T47D (cell line): ENCODE measurements at regions not wholly inside any gene's neighbourhood (a gene's known extent, or its start where the extent isn't known, plus 50 kb on each side); places are given as distances from the start of the nearest gene placed in this dataset.

Experiments
- DNase-seq, 2 experiments: peaks; one replicate each; pipeline versions ENCODE4 v3.0.0 to v3.0.0-alpha.2; 2011 to 2012; ENCODE audit warnings: low read depth in 1 of 2, low spot score in 1 of 2
- JUND ChIP-seq: IDR thresholded peaks from 2 replicates; pipeline ENCODE4 v1.6.1; 2012; ENCODE audit warnings: low read depth
- in situ Hi-C: cut with HindIII; loops from 2 replicates; pipeline ENCODE4 v1.10.0; 2016; ENCODE audit warnings: low sequenced_read_pairs, low pct_unique_long_range_greater_than_20kb

DNA sequence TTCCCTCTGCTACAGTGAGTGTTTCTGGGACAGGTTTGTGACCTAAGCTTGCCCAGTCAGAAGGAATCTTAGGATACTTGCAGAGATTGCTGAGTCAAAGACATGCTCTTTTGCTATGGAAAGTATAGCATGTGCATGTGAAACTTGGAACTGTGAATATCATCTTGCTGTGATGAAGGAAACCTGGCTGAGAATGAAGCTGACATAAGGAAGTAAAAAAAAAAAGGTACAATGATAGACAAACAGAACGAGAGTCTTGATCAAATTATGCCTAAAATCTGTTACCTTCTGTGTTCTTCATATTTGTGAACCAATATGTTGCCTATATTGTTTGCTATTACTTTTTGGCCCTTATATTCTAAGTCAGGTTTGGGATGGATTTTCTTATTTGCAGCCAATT is 525.7 kb downstream of the NPIPA7 start:
- DNase-seq: peak in 1 of 2 experiments; percentile 20
- in situ Hi-C loops: no loop called here
- TF ChIP-seq JUND: no peak

DNA sequence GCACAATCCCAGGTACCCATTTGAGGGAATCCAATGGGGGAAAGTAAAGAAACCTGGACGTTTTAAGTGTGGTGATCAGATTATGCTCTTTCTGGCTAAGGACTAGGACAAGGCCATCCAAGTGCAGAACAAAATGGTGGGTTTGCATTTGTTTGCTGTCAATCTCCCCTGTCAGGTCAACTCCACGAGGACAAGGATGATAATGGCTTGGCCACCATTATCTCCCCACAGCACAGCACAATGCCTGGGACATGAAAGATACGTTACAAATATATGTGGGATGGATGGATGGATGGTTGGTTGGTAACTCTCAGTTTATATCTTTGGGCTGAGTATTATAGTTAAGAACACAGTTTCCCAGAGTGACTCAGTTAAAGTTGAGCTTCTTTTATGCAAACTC is 526.9 kb downstream of the NPIPA7 start:
- DNase-seq: no peak
- in situ Hi-C loops: no loop called here
- no peak for TF ChIP-seq JUND

DNA sequence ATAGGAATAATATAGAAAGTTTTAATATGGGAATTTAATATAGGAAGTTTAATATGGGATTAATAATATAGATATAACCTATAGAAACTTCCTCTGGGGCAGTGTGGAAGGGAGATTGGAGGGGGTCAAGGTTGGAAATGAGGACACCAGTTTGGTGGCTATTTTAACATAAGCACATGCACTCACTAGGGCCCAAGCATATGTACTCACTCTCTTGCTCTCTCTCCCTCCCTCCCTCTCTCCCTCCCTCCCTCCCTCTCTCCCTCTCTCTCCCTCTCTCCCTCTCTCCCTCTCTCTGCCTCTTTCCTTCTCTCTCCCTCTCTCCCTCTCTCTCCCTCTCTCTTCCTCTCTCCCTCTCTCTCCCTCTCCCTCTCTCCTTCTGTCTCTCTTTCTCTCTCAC is 528.1 kb downstream of the NPIPA7 start:
- in situ Hi-C loops: no loop called here
- TF ChIP-seq JUND: no peak
- DNase-seq: no peak

DNA sequence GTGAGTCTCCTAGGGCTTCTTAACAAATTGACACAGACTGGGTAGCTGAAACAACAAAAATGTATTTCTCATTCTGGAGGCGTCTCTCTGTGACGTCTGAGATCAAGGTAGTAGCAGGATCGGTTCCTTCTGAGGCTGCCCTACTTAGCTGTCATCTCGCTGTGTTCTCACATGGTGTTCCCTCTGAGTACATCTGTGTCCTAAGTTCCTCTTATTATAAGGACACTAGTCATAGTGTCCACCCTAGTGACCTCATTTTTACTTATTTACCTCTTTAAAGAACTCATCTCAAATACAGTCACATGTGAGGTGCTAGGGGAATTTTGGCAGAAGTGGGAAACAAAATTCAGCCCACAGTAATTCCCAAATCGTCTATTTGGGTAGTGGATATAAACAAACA is 529.1 kb downstream of the NPIPA7 start:
- in situ Hi-C loops: no loop called here
- no peak for DNase-seq
- TF ChIP-seq JUND: no peak

DNA sequence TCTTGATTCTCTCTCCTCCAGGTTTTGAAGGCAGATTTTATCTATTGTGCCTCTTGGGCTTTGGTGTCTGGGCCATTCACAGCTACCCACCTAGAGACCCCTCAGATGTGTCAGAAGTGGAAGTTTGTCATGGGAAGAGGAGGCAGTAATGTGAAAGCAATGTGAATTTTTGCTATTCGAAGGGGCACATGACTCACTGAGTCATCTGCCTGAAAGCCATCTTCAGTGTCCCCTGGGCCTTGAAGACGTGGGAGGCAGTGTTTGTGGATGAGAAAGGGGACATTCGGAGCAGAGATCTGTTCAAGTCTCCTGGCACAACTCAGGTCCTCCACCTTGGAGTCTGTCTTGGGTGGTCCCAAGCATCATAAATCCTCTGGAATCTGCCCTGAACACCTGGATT is 530.2 kb downstream of the NPIPA7 start:
- in situ Hi-C loops: no loop called here
- DNase-seq: no peak
- no peak for TF ChIP-seq JUND

DNA sequence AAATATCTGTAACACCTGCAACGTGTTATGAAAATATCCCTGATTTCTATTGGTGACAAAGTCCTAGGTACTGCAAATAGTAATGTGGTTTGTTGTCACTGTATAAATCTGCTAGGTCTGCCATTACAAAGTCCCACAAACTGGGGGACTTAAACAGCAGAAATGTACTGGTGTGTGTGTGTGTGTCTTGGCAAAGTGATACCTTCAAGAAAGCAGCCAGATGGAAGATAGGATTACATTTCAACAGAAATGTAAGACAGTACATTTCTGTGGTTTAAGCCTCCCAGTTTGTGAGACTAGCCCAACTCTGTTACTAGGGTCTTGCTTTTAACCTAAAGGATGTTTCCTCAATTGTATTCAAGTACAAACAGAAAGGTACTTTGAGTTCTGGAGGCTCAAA is 531.7 kb downstream of the NPIPA7 start:
- in situ Hi-C loops: no loop called here
- peak in 1 of 2 experiments; percentile 83 for DNase-seq
- TF ChIP-seq JUND: no peak

DNA sequence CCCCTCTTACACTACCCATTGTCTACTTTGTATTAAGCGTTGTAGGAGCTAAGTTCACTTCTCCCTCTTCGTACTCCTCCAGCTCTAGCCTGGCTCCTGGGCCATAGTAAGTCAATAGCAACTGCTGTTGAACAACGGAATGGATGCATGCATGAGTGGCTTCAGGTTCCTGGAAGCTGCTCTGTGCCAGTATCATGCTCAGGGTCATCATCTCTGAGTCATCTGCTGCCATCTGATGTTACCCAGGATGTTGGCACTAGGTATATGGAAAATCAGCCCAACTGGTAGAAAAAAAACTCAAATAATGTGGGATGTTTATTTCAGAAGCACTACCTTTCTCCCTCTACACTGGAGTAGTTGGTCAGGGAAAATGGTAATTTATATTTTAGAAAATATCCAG is 536.8 kb downstream of the NPIPA7 start:
- in situ Hi-C loops: no loop called here
- no peak for DNase-seq
- no peak for TF ChIP-seq JUND

DNA sequence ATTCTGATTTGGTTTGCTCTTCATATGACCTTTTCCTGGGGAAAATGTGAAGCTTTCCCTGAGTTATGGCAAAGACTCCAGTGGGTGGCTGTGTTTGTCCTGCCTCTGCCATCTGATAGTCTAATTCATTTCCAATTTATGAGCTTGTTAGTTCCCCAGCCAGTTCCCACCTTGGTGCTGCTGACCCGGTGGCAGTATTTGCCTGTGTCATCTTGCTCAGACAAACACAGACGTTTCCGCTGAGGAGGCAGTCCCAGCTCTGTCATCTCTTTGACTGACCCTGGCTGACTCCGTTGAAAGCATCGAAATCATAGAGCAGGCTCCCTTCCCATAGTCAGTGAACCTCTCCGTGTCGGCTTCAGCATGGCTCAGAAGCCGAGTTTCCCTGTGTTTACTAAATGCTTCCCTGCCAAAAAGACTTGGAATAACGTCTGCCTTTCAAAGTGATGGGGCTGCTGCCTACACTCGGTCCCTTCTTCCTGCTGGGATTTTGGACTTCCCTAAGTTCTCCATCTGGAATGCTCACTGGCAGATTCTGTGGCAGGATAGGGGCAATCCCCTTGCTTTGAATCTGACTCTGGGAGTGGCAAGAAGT is 538.3 kb downstream of the NPIPA7 start:
- TF ChIP-seq JUND: no peak
- DNase-seq: peak in 1 of 2 experiments; percentile 55
- in situ Hi-C loops: no loop called here

DNA sequence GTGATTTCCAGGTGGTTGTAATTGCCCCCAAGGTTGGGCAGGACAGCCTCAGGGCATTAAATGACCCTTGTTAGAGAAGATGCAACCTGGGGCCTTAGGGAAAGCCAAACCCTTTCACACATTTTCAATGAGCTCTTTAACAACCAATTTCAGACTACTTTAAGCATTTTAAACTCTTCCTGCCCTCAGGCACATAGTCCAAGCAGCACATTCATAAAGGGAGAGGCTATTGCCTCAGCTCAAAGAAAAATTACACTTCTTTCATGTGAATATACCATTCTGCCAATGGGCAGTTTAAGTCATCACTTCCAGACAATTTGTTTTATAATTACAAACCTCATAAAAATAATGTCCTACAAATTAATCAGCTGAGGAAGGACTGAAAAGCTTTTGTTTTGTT is 544.5 kb downstream of the NPIPA7 start:
- in situ Hi-C loops: no loop called here
- no peak for DNase-seq
- TF ChIP-seq JUND: no peak

DNA sequence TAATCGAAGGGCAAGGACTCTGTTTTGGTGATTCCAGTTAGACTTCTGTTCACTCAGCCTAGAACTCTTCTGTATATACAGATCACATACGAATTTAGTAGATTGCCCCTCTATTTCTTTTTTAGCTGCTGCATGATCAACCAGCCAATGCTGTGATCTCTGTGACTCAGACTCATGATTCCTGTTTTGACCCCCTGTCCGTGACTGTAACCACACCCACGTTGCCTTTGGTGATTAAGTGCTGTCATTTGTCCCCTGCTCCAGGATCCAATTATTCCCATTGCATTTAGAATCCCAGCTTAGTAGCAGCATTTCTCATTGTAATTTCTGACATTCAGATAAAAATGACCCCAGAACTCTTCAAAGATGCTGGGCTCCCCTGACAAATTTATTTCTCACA is 545.7 kb downstream of the NPIPA7 start:
- DNase-seq: no peak
- in situ Hi-C loops: no loop called here
- TF ChIP-seq JUND: no peak

DNA sequence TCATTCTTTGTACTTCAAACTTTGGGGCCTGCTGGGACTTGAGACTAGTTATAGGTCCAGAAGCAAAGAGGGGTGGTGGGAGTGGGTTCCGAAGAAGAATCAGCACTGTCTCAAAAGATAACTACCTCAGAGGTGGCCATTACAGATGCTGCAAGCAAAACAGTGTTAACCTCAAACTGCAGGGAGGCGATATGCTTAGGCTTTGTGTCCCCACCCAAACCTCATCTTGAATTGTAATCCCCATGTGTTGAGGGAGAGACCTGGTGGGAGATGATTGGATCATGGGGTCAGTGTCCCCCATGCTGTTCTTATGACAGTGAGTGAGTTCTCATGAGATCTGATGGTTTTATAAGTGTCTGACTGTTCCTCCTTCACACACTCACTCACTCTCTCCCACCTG is 545.3 kb downstream of the XYLT1 start:
- no peak for DNase-seq
- in situ Hi-C loops: no loop called here
- TF ChIP-seq JUND: no peak

DNA sequence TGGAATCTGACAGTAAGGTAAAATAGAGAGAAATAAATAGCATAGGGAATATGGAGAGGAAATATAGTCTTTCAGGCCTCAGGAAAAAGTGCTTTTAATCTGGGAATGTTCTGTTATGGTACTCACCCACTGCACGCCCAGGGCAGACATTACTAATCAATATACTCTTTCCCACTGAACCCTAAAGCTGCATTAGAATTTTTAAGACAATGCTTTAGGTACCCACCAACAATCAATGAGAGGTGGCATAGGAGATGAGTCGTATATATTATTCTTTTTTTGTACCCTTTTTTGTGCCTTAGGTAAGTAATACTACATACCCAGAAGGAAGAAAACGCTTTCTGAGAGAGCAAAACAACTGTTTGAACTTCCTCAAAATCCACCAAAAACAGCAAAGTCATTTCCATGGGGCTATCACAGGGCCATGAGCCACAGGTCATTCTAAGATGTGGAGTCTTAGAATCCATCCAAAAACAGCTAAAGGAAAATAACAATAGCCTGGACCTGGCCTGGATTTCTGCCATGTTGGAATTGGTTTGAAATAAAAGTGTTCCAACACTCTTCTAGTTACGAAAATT is 542.1 kb downstream of the XYLT1 start:
- DNase-seq: no peak
- in situ Hi-C loops: no loop called here
- TF ChIP-seq JUND: no peak

DNA sequence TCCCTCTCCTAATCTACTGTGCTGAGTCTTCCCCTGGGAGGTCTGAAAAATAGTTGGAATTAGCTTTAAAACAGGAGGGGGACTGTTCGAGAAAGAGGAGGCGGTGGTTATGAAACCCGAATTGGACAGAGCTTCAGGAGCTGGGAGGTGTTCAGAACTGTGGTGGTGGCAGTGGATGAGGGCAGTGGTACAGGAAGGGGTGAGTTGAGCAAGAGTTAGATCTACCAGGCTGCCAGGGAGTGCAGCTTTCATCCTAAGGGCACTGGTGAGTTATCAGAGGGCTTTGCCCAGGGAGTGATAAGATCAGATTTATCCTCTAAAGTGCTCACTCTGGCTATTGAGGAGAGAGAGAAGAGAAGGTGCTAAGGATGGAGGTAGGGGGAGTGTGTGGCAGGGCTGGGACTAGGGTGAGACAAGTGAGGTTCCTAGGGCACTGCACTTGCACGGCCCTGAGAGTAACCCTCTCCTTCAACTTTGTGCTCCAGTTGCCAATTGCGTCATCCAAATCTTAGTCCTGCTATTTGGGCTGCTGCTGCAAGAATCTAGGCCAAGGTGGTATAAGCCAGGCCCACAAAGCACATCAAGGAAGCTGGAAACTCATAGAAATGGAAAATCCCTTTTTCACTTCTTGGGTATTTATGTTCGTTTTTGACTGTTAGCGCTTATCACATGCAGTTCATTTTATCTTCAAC is 540.3 kb downstream of the XYLT1 start:
- in situ Hi-C loops: no loop called here
- TF ChIP-seq JUND: no peak
- no peak for DNase-seq
